Cerebellar nuclear complex (tissue), 1 donor: ENCODE measurements at regions not wholly inside any gene's neighbourhood (a gene's known extent, or its start where the extent isn't known, plus 50 kb on each side); places are given as distances from the start of the nearest gene placed in this dataset.
"Not testable (repeated sequence)": the region's sequence is repeated elsewhere in the genome, so short reads cannot be mapped to it uniquely, and the experiment has no call there.

Source experiments
- DNase-seq, 2 experiments: peaks; one replicate each; lab custom pipeline; 2025; lab: John Stamatoyannopoulos, UW

DNA sequence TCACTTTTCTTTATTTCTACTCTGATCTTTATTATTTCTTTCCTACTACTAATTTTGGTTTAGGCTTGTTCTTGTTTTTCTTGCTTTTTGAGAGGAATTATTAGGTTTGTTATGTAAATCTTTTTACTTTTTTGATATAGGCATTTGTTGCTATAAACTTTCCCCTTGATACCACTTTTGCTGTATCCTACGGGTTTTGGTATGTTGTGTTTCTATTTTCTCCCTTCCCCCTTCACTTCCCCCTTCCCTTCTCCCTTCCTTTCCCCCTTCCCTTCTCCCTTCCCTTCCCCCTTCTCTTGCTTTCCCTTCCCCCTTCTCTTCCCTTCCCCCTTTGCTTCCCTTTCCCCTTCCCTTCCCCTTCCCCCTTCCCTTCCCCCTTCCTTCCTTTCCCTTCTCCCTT is 529.6 kb downstream of the RAB38 start:
- DNase-seq, result no peak

DNA sequence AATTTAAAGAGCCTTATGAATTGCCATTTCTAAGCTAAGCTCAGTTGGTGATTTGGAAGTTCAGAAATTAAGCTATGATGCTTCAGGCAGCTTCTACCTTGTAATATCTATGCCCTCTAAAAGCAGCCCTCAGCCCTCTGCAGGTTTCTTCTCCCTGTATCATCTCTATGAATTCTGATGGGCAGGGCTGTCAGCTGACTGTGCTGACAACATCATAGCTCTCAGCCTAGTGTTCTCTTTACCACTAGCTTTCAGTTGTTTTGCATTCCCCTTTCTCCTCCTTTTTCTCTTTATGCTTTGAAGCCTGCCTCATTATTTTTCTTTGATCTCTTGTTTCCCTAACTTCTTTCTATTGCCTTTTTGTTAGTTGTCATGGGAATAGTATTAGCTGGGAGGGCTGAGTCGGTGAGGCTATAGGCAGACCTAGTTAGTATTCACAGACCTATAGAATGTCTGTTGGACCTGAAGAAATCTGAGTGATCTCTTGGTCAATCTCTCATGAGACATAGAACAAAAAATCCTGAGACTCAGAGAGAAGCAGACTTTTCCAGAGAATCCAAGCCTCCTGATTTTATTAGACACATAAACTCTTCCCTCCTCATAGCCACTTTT is 535.4 kb downstream of the RAB38 start:
- no peak for DNase-seq

DNA sequence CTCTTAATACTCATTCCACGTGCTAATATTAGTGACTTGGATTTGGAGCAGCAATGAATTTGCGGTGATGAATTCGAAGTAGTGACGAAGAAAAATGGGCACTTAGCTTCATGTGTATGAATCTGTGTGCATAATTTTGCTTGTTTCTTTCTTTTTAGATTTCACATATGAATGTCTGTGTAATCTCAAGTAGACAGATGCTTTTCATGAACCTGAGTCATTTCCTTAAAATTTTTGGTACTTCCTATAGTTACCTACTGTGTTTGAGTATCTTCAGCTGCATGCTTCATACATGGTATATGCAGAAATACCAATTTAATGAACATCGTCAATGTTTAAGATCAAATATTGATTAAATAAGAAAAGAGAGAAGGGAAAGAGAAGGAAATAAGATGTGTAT is 540.2 kb downstream of the RAB38 start:
- DNase-seq, result no peak

DNA sequence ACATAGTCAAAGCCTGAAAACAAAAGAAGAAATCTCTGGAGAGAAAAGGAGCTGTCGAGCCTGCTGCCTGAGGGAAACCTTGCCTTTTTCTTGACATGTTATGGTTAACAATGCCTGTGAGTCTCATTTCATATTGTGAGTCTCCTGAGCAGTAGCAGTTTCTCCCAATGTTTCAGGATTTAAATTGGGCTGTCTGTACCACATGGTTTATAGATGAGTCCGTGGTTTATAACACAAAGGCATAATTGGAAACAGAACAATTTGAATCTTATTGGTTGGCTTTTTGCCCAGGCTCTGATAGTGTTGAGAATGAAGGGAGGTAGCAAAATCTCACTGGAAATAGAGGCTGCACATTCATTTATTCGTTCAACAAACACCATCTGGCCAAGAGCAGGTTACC is 540.9 kb downstream of the RAB38 start:
- DNase-seq, result no peak

DNA sequence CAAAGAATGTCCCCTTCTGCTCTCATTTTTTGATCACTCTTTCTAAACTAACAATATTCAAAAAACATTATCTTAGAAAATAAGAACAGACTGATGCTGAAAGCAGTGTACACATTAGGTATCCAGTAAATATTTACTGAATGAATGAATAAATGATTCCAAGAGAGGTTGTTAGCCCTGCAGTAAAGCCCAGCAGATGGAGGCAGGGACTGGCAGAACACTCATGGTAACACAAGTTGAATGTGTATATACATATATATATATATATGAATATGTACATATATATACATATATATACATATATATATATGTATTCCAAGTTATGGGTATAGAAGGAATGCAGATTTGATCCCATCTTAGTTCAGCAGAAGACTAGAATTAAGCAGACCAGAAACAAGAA is 546.3 kb downstream of the RAB38 start:
- no peak for DNase-seq

DNA sequence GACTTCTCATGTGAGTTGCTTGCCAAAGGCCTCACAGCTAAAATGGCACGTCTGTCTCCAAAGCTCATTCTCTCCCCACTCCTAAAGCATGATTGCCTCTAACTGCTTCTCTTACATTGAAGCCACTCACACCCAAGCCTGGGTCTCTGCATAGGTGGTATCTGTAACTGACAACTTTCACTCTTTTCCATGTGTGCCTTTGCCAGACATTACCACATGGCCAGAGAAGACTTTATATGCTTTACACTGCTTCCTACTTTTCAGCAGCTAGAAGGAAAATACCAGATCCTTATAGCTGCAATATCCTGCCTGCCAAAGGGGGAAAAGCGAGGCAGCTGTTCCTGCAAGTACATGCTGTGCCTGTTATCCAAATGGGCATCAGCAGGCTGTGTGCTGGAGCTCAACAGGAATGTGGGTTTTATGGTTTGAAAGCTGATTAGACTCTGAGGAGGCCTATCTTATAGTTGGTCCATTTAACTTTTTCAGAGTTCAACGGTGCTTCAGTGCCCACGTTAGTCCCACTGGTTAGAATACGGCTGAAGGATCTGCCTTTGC is 547.1 kb downstream of the RAB38 start:
- no peak for DNase-seq

DNA sequence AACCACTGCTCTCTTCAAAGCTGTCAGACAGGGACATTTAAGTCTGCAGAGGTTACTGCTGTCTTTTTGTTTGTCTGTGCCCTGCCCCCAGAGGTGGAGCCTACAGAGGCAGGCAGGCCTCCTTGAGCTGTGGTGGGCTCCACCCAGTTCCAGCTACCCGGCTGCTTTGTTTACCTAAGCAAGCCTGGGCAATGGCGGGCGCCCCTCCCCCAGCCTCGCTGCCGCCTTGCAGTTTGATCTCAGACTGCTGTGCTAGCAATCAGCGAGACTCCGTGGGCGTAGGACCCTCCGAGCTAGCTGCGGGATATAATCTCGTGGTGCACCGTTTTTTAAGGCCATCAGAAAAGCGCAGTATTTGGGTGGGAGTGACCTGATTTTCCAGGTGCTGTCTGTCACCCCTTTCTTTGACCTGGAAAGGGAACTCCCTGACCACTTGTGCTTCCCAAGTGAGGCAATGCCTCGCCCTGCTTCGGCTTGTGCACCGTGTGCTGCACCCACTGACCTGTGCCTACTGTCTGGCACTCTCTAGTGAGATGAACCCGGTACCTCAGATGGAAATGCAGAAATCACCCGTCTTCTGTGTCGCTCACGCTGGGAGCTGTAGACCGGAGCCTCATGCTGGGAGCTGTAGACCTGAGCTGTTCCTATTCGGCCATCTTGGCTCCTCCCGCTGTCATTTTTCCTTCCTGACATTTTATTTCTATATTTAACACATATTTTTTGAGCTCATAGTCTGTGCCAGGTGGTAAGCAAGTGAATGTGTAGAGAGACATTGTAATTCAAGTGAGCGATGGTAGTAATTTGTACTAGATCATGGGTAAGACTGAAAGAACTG is 551.5 kb downstream of the RAB38 start:
- DNase-seq, result not testable (repeated sequence)

DNA sequence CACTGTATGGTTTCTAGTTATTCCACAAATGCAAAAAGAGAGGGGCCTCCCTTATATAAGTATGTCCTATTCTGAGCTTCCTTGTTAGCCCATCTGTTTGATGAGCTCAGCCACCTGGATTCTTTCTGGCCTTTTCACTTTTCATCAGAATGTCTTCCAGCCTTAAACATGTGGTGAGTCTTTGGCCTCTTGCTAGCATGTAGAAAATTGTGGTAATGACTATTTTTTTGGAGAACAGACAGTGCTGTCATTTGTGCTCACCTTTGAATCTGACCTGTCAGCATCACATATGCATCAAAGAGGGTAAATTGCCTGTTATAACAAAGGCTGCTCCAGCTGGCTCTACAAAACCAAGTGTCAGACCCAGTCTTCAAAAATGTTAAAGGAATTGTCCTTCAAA is 558.7 kb downstream of the RAB38 start:
- no peak for DNase-seq

DNA sequence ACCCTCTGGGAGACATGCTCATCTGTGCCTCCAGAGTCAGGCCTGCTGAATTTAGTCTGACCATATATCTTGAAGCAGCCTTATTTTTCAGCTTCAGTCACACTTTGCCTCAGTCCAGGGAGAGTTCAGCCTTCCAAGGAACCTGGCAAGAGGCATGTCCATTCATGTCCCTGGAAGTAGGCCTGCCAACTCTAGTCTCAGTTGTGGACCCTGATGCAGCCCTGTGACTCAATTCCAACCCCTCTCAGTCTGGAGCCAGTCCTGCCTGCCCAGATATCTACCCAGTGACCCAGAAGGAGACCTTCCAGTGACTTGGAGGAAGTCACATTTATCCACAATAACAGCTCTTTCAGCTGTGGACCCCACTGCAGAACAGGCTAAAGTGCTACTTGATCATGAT is 566.6 kb downstream of the TMEM135 start:
- no peak for DNase-seq

DNA sequence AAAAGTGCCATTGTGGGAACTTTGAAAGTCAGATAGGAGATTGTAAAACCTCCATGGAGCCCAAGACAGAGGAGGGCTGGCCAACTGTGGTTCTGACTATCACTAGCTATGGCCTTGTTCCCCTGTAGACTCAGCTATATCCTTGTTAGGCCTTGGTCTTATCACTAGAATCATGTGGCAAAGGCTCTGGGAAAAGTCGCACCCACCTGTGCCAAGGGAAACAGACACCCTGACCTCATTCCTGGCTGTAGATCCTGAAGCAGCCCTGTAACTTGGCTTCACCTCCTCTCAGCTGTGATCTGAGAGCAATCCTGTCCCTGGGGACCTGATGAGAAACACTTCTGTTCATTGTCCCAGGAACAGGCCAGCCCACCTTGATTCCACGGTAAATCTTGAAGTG is 566.2 kb downstream of the TMEM135 start:
- no peak for DNase-seq

DNA sequence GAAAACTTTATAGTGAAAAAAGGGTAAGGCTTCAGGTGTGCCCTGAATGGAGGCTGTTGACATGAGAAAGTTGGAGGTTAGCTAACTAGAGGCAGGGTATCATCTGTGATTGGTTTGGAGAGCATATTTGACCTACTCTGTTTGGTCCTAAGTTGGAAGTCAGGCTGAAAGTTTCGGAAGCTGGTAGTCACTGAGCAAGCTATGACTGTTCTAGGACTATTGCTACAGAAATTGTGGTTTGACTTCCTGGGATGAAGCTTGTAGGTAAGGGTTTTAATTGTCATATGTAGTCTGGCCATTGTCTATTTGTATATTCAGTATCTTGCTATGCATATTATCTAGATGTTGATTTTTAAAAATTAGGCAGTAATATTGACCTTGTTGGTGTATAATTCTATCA is 565.0 kb downstream of the TMEM135 start:
- DNase-seq, result no peak

DNA sequence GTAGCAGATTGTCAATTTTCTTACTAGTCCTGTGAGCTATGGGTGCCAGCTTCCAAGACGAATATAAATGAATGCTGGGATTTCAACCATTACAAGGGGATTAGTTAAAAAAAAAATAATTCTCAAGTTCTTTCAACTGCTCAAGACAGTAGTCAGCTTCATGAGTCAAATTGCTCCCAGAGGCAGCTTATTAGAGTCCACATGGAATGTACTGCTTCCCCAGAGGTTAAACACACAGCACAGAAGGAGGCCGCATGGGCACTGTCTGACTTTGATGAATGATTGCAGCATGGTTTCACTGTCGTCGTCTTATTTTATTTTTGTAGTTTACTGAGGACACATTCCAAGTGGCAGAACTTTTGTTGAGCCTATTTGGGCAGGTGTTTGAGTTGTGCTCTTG is 563.2 kb downstream of the TMEM135 start:
- DNase-seq, result no peak

DNA sequence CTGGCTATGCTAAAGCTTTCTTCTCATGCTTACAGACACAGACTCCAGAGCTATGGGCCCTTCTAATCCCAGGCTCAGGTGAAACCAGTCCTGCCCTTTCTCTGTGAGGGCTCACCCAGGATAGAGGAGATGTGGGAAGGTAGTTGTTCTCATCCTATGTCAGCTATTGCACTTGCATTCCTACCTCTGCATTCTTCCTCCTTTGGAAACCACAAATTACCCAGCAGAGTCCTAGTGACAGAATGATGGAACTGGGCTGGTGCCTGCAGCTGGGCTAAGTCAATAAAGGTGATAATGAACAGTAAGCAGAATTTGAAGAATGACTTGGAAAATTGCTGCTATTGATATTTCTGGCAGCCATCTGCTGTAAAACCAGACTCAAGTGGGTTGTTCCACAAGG is 560.0 kb downstream of the TMEM135 start:
- no peak for DNase-seq

DNA sequence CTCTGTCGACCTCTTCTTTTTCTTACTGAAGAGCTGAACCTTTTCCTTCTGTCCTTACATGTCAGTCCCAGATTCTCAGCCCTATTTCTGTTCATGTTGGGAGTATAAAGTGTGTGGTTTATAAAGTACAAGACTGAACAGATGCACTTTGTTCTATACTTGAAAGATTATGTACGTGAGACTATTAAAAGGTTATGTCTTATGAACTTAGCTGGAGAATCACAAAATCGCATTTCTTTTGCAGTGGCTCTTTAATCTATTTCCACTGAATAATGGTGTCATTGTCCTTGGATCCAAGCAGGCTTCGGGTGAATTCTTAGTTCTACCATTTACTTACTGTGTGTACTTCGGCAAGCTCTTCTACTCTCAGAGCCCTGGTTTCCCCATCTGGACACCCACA is 558.4 kb downstream of the TMEM135 start:
- DNase-seq, result no peak

DNA sequence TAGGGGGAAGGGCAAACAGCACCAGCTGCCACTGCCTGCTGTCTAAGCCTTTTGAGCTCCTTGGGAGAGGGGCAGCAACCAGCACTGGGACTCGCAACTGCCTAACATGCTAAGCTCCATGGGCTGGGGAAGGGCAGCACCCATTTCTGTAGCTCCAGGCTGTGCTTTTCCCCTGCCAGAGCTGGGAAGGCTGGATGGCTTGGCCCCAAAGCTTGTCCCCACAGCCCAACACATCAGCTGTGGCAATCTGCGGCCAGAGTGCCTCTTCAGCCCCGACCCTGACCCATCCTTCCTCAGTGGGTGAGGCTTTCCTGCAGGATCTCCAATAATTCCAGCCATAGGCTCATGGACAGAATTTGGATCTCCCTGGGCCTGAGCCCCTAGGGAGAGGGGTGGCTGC is 551.3 kb downstream of the TMEM135 start:
- no peak for DNase-seq

DNA sequence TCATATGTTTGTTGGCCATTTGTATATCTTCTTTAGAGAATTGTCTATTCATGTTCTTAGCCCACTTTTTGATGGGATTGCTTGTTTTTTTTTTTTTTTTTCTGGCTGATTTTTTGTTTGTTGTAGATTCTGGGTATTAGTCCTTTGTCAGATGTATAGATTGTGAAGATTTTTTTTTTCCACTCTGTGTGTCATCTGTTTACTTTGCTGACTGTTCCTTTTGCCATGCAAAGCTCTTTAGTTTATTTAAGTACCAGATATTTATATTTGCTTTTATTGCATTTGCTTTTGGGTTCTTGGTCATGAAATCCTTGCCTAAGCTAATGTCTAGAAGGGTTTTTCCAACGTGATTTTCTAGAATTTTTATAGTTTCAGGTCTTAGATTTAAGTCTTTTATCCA is 547.9 kb downstream of the TMEM135 start:
- not testable (repeated sequence) for DNase-seq

DNA sequence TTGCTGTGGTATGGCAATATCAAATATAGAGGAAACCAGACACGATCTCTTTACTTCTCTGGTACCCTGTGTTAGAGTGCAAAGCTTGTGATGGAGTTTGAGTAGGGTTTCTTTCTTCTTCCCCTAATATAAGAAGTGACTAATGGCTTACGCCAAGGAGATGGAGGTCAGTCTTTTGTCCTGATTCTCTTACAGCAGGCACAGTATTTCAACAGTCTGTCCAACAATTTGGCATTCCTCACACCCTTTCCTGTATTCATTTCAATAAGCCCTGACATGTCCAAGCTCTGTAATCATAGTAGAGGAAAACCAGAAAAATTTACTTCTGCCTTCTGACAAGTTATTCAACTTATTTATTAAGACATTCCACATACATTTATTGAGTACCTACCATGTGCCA is 546.2 kb downstream of the TMEM135 start:
- no peak for DNase-seq

DNA sequence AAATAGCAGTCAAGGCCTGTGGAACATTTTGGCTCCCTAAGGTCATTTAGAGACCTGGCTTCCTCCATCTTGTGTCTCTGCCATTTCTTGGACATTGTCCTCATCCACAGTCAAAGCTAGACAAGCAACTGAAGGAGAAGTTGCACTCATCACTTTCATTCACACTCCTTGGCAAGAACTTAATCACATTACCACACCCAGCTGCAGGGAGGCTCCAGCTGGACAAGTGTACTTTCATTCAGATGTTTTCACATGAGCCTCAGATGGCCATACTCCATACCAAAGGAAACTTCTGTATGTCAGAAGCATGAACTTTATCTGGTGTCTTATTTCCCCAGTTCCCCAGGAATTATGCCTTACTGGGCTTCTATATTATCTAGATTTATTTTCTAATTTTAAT is 537.4 kb downstream of the TMEM135 start:
- no peak for DNase-seq

DNA sequence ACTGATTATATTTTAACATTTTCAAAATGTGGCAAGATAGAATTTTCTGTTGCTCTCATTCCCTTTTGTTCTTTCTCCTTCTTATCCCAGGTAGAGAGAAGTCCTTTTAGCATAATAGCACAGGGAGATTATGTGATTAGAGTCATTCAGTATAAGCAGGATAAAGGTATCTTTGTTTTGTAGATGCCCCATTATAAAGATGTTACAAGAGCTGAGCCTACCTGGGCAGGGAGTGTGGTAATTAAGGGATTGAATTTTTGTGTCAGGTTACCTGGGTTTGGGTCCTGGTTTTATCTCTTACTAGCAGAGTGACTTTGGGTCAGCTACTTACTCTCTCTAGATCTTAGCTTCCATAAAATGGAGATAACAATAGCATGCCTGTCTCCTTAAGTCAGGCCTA is 536.5 kb downstream of the TMEM135 start:
- no peak for DNase-seq

DNA sequence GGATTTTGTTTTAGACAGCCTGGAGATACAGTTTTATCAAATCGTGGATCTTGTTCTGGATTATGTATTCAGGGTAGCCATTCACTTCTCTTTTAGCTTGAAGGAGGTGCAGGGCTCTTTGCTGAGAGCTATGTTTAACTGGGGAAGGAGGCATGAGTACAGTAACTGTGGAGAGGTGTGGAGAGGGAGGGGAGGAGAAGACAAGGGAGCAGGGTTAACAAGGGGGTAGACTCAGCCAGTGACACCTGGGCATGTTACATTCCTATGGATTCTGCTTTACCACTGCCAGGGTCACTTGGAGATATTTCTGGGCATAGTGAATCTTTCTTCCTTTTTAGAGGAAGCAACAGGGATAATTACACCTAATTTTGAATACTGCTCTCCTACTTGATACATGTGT is 536.0 kb downstream of the TMEM135 start:
- no peak for DNase-seq

DNA sequence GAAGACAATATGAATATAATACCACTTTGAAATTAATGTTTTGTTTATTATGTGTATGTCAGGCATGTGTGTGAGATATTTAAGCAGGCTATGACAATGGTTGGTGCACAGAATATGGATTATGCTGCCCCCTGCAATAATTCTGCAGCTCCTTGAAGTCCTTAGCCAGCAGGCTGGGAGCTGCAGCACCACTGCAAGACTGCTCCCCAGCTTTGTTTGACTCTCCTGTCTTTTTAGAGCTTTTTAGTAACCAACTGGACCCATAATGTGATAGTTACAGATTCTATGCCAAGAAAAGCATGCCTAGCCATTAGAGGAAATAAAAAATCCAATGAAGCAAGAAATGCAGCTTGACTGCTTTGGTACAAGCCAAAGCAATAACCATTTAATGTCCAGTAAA is 535.1 kb downstream of the TMEM135 start:
- DNase-seq, result no peak

DNA sequence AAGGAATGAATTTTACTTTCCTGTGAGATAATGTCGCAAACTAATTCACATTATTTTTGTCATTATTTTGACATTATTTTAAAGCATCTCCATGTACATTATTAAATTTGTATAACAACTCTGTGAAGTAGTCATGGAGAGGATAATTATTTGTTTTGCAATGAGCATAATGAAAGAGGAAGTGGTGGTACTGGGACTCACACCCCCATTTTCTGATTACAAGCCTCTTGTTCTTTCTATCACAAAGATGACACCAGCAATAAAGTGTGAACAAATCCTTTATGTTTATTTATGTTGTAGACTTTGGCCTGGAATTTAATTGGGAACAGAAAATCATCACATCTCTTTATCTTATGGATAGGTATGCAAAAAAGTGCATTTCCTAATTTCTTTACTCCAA is 522.6 kb downstream of the TMEM135 start:
- DNase-seq, result no peak

DNA sequence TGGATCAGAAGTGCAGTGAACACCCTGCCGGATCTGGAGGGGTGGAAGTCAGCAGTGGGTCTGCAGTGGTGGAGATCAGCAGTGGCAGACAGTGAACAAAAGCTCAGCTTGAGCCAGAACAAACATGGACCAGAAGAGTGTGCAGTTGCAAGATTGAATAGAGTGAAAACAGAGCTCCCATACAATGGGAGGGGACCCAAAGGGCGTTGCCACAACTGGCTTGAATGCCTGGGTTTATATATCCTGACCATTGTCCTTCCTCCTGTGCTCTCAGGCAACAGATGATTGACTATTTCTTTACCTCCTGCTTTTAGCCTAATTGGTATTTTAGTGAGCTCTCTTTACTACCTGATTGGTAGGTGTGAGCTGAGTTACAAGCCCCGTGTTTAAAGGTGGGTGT is 522.1 kb downstream of the TMEM135 start:
- DNase-seq, result not testable (repeated sequence)

DNA sequence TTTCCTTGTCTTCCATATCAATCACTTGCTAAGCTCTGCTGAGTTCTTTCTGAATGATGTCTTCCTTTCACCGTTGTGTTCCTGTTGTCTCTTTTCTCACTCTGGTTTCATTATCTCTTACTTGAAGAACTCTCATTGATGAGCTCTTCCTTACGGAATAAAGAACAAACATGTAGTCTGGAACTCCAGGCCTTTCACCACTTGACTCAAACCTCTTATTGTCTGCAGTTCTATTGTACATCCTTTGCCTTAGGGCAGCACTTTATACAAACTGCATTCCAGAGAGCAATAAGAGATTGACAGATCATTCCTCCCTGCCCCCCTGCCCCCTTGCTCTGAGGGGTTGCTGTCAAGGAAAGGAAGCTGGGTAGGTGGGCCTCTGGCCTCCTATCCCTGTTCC is 517.4 kb downstream of the TMEM135 start:
- no peak for DNase-seq
